Erythroblast (primary cell): ENCODE measurements at regions not wholly inside any gene's neighbourhood (a gene's known extent, or its start where the extent isn't known, plus 50 kb on each side); places are given as distances from the start of the nearest gene placed in this dataset.

Experiments
- GATA1 ChIP-seq: IDR thresholded peaks from 2 replicates; pipeline ENCODE4 v1.6.1; 2011; ENCODE audit warnings: low read depth, mild to moderate bottlenecking, control low read depth, low read length, moderate library complexity
- POLR2A ChIP-seq: IDR thresholded peaks from 2 replicates; pipeline ENCODE4 v1.6.1; 2011; ENCODE audit warnings: mild to moderate bottlenecking, low read length

- TF ChIP-seq POLR2A (no peak), GATA1 (no peak)
These were observed 123.6 kb upstream of the JCAD start for GRCh38 chr10:30183055-30183402.
